ENCODE measurements at regions not wholly inside any gene's neighbourhood (a gene's known extent, or its start where the extent isn't known, plus 50 kb on each side); places are given as distances from the start of the nearest gene placed in this dataset.

- H3K36me3 ChIP-seq (ENCODE audit: control insufficient read depth in 1 of 2, insufficient read depth in 2 of 2, low read length in 2 of 2): no peaks in the 10 kb centered on the region
- no peaks in the 10 kb centered on the region for H3K4me1 ChIP-seq (ENCODE audit: control insufficient read depth in 1 of 2, insufficient read depth in 2 of 2, low read length in 2 of 2)
- H3K4me3 ChIP-seq (ENCODE audit: low read depth in 1 of 2, low read length in 2 of 2): no peak overlapping the region
- no peaks in the 10 kb centered on the region for H3K27me3 ChIP-seq (ENCODE audit: low read depth, low read length)
- H3K27ac ChIP-seq (ENCODE audit: low read length): no peak overlapping the region
- H3K9me3 ChIP-seq (ENCODE audit: control insufficient read depth in 1 of 2, low read length in 2 of 2): peaks cover 0 to 3% of the 10 kb centered on the region in 2 donors
Measured at GRCh38 chr2:223399357-223399957, 202.7 kb downstream of the SCG2 start.

DNA sequence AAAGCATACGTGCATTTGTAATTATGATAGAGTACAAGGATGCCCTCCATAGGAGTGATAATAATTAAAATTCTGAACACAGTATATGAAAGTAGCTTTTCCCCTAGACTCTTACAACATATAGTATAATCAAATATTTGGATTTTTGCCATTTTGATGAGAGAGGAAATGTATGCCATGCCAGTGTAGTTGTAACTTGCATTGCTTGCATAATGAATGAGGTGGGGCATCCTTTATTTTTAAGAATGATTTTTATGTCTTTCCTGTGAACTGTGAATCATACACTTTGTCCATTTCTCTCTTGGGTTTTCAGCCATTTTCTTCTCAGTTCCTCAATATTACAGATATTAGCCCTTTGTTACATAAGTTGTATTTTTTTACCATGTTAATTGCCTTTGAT, 197.5 kb downstream of the SCG2 start:
- no peaks in the 10 kb centered on the region for H3K27me3 ChIP-seq (ENCODE audit: low read depth, low read length)
- no peak overlapping the region for H3K27ac ChIP-seq (ENCODE audit: low read length)
- no peaks in the 10 kb centered on the region for H3K9me3 ChIP-seq (ENCODE audit: control insufficient read depth in 1 of 2, low read length in 2 of 2)
- H3K4me3 ChIP-seq (ENCODE audit: low read depth in 1 of 2, low read length in 2 of 2): no peak overlapping the region
- H3K36me3 ChIP-seq (ENCODE audit: control insufficient read depth in 1 of 2, insufficient read depth in 2 of 2, low read length in 2 of 2): no peaks in the 10 kb centered on the region
- H3K4me1 ChIP-seq (ENCODE audit: control insufficient read depth in 1 of 2, insufficient read depth in 2 of 2, low read length in 2 of 2): no peaks in the 10 kb centered on the region

GRCh38 chr2:223414646-223415045, 187.5 kb downstream of the SCG2 start:
- Histone ChIP-seq H3K4me3 (ENCODE audit: low read depth in 1 of 2, low read length in 2 of 2) (no peak overlapping the region), H3K9me3 (ENCODE audit: control insufficient read depth in 1 of 2, low read length in 2 of 2) (no peaks in the 10 kb centered on the region), H3K36me3 (ENCODE audit: control insufficient read depth in 1 of 2, insufficient read depth in 2 of 2, low read length in 2 of 2) (no peaks in the 10 kb centered on the region), H3K27ac (ENCODE audit: low read length) (no peak overlapping the region), H3K27me3 (ENCODE audit: low read depth, low read length) (no peaks in the 10 kb centered on the region), H3K4me1 (ENCODE audit: control insufficient read depth in 1 of 2, insufficient read depth in 2 of 2, low read length in 2 of 2) (peaks cover 0 to 7% of the 10 kb centered on the region in 2 donors)

GRCh38 chr2:223415071-223415470, 187.1 kb downstream of the SCG2 start:
- no peaks in the 10 kb centered on the region for H3K36me3 ChIP-seq (ENCODE audit: control insufficient read depth in 1 of 2, insufficient read depth in 2 of 2, low read length in 2 of 2)
- no peak overlapping the region for H3K27ac ChIP-seq (ENCODE audit: low read length)
- H3K4me1 ChIP-seq (ENCODE audit: control insufficient read depth in 1 of 2, insufficient read depth in 2 of 2, low read length in 2 of 2): peaks cover 0 to 9% of the 10 kb centered on the region in 2 donors
- no peaks in the 10 kb centered on the region for H3K9me3 ChIP-seq (ENCODE audit: control insufficient read depth in 1 of 2, low read length in 2 of 2)
- H3K27me3 ChIP-seq (ENCODE audit: low read depth, low read length): no peaks in the 10 kb centered on the region
- no peak overlapping the region for H3K4me3 ChIP-seq (ENCODE audit: low read depth in 1 of 2, low read length in 2 of 2)

DNA sequence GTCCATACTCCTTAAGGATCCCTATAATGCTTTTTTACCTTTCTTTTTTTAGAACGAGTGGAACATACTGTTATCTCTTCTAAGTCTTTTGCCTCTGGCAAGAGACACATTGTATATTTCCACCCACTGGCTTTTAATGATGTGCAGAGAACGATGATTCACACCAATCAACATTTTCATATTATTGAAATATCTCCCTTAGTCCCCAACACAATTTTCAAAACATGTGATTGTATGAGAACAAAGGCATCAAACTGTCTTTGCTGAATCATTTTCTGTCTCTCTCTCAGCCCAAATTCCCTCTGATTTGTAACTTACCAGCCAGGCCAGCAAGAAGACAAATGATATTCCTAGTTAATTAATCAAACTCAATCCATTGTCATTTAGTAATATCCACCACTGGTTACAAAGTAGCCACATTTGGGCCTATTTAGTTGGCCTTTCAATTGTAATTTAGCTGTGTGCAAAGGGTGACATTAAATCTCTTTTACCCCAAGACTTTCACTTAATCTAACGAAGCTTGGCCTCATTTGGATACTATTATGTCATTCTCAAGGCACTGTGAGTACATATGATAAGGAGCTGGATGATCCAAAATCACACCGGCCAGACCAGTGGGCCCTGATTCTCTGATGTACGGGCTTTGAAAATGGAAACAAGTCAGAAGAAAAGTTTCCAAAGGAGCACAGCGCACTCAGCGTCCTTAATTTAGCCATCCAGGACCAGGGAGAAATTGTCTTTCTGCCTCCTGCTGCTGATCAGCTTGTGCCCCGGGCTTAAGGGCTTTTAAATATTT, 185.1 kb downstream of the SCG2 start:
- H3K27me3 ChIP-seq (ENCODE audit: low read depth, low read length): no peaks in the 10 kb centered on the region
- H3K36me3 ChIP-seq (ENCODE audit: control insufficient read depth in 1 of 2, insufficient read depth in 2 of 2, low read length in 2 of 2): no peaks in the 10 kb centered on the region
- H3K4me3 ChIP-seq (ENCODE audit: low read depth in 1 of 2, low read length in 2 of 2): no peak overlapping the region
- H3K27ac ChIP-seq (ENCODE audit: low read length): no peak overlapping the region
- H3K4me1 ChIP-seq (ENCODE audit: control insufficient read depth in 1 of 2, insufficient read depth in 2 of 2, low read length in 2 of 2): peaks cover 0 to 9% of the 10 kb centered on the region in 2 donors
- H3K9me3 ChIP-seq (ENCODE audit: control insufficient read depth in 1 of 2, low read length in 2 of 2): no peaks in the 10 kb centered on the region

DNA sequence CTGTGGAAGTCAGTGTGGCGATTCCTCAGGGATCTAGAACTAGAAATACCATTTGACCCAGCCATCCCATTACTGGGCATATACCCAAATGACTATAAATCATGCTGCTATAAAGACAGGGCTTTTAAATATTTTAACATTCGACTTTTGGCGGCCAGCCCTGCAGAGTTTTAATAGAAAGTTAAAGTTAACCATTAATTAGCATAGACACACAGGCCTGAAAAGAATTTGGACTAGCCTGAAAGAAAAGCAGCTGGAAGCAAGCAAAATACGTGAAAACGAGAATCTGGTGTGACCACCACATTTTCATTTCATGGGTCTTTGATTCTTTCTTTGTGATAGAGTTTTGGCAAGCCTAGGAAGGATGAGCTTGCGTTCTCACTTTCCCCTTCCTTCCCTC, 184.0 kb downstream of the SCG2 start:
- Histone ChIP-seq H3K27me3 (ENCODE audit: low read depth, low read length) (no peaks in the 10 kb centered on the region), H3K36me3 (ENCODE audit: control insufficient read depth in 1 of 2, insufficient read depth in 2 of 2, low read length in 2 of 2) (no peaks in the 10 kb centered on the region), H3K27ac (ENCODE audit: low read length) (no peak overlapping the region), H3K9me3 (ENCODE audit: control insufficient read depth in 1 of 2, low read length in 2 of 2) (no peaks in the 10 kb centered on the region), H3K4me3 (ENCODE audit: low read depth in 1 of 2, low read length in 2 of 2) (no peak overlapping the region), H3K4me1 (ENCODE audit: control insufficient read depth in 1 of 2, insufficient read depth in 2 of 2, low read length in 2 of 2) (peaks cover 0 to 9% of the 10 kb centered on the region in 2 donors)

DNA sequence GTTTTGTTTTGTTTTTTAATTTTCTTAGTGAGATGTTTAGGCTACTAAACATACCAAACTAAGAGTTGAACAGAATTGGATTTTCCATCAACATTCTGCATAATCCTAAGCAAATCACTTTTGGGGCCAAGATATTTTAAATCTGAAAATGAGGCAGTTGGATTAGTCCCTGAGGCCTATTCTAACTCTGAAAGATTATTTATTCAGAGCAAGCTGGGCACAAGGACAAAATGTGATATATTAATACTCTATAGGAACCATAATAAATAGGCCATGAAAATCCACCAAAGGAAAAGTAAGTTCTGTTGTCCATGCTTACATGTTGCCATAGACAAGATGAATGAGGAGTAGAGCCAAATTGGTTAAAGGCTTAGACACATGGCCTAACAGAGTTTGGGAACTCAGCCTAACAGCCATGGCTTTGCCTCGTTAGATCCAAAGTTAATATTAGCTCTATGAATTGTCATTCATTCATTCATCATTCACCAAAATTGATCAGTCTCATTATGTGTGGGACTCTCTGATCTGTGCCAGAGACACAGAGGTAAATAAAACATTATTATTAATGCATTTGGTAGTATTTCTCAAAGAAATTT, 183.5 kb downstream of the SCG2 start:
- no peaks in the 10 kb centered on the region for H3K9me3 ChIP-seq (ENCODE audit: control insufficient read depth in 1 of 2, low read length in 2 of 2)
- peaks cover 0 to 9% of the 10 kb centered on the region in 2 donors for H3K4me1 ChIP-seq (ENCODE audit: control insufficient read depth in 1 of 2, insufficient read depth in 2 of 2, low read length in 2 of 2)
- H3K27me3 ChIP-seq (ENCODE audit: low read depth, low read length): no peaks in the 10 kb centered on the region
- H3K36me3 ChIP-seq (ENCODE audit: control insufficient read depth in 1 of 2, insufficient read depth in 2 of 2, low read length in 2 of 2): no peaks in the 10 kb centered on the region
- no peak overlapping the region for H3K4me3 ChIP-seq (ENCODE audit: low read depth in 1 of 2, low read length in 2 of 2)
- H3K27ac ChIP-seq (ENCODE audit: low read length): no peak overlapping the region

DNA sequence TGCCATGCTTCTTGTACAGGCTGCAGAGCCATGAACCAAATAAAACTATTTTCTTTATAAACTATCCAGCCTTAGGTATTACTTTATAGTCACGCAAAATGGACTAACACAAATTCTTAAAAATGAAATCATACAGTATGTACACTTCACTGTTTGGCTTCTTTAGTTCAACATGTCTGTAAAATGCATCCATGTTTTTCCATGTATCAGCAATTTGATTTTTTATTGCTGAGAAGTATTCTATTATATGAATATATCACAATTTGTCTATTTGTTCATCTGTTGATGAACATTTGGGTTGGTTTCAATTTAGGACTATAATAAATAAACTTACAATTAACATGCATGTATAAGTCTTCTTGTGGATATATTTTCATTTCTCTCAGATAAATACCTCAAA, 182.1 kb downstream of the SCG2 start:
- Histone ChIP-seq H3K27ac (ENCODE audit: low read length) (no peak overlapping the region), H3K27me3 (ENCODE audit: low read depth, low read length) (no peaks in the 10 kb centered on the region), H3K9me3 (ENCODE audit: control insufficient read depth in 1 of 2, low read length in 2 of 2) (no peaks in the 10 kb centered on the region), H3K4me3 (ENCODE audit: low read depth in 1 of 2, low read length in 2 of 2) (no peak overlapping the region), H3K36me3 (ENCODE audit: control insufficient read depth in 1 of 2, insufficient read depth in 2 of 2, low read length in 2 of 2) (no peaks in the 10 kb centered on the region), H3K4me1 (ENCODE audit: control insufficient read depth in 1 of 2, insufficient read depth in 2 of 2, low read length in 2 of 2) (peaks cover 0 to 9% of the 10 kb centered on the region in 2 donors)

DNA sequence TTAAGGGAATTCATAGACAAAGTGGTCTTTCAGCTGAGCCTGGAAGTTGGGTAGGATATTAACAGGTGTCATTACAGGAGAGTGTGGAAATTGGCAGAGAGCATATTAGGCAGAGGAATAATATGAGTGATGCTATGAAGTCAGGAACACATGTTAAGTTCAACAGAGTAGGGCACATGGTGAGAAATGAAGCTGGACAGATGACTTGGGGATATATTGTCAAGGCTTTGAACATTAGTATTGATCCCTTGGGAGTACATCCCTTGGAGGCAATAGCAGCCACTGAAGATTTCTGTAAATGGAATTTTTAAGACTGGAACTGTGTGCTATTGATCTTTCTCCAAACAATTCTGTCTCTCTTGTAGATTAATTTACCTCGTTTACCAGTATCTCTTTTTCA, 170.7 kb downstream of the SCG2 start:
- no peaks in the 10 kb centered on the region for H3K9me3 ChIP-seq (ENCODE audit: control insufficient read depth in 1 of 2, low read length in 2 of 2)
- no peaks in the 10 kb centered on the region for H3K36me3 ChIP-seq (ENCODE audit: control insufficient read depth in 1 of 2, insufficient read depth in 2 of 2, low read length in 2 of 2)
- no peaks in the 10 kb centered on the region for H3K27me3 ChIP-seq (ENCODE audit: low read depth, low read length)
- no peak overlapping the region for H3K27ac ChIP-seq (ENCODE audit: low read length)
- H3K4me3 ChIP-seq (ENCODE audit: low read depth in 1 of 2, low read length in 2 of 2): no peak overlapping the region
- no peaks in the 10 kb centered on the region for H3K4me1 ChIP-seq (ENCODE audit: control insufficient read depth in 1 of 2, insufficient read depth in 2 of 2, low read length in 2 of 2)

DNA sequence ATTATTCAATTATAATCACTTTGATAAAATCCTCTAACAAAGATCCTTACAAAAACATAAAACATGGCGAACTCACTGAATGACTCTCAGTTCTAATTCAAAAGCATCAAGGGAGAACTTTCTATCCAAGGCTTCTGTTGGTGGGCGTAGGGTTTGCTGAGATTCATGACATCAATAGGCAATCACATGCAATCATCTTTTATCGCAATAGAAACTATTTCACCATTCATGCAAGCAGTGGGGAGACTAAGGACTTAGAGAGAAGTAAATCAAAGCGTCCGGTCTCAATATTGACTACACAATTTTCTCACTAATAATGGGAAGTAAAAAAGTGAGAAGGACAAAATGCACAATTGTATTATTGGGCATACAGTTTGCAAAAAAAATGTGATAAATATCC, 168.7 kb downstream of the SCG2 start:
- Histone ChIP-seq H3K27me3 (ENCODE audit: low read depth, low read length) (no peaks in the 10 kb centered on the region), H3K4me3 (ENCODE audit: low read depth in 1 of 2, low read length in 2 of 2) (no peak overlapping the region), H3K9me3 (ENCODE audit: control insufficient read depth in 1 of 2, low read length in 2 of 2) (no peaks in the 10 kb centered on the region), H3K27ac (ENCODE audit: low read length) (no peak overlapping the region), H3K4me1 (ENCODE audit: control insufficient read depth in 1 of 2, insufficient read depth in 2 of 2, low read length in 2 of 2) (no peaks in the 10 kb centered on the region), H3K36me3 (ENCODE audit: control insufficient read depth in 1 of 2, insufficient read depth in 2 of 2, low read length in 2 of 2) (no peaks in the 10 kb centered on the region)

DNA sequence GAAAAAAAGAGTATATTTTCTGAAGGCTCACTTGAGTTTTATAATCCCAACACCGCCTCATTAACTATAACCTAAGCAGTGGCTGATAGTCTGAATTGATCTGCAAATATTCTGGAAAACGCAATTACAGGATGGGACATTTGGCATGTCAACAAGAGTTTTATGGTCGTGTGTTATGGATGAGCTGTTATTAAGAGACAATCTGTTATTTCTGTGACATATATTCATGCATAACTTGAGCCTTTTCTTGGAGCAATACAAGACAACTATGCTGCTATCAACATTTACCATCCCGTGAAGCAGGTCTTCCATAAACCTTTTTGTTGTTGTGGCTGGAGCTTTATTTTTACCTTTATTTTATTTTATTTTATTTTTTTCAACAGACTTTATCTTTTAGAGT, 164.4 kb downstream of the SCG2 start:
- H3K4me1 ChIP-seq (ENCODE audit: control insufficient read depth in 1 of 2, insufficient read depth in 2 of 2, low read length in 2 of 2): no peaks in the 10 kb centered on the region
- no peaks in the 10 kb centered on the region for H3K9me3 ChIP-seq (ENCODE audit: control insufficient read depth in 1 of 2, low read length in 2 of 2)
- H3K27ac ChIP-seq (ENCODE audit: low read length): no peak overlapping the region
- no peak overlapping the region for H3K4me3 ChIP-seq (ENCODE audit: low read depth in 1 of 2, low read length in 2 of 2)
- no peaks in the 10 kb centered on the region for H3K36me3 ChIP-seq (ENCODE audit: control insufficient read depth in 1 of 2, insufficient read depth in 2 of 2, low read length in 2 of 2)
- no peaks in the 10 kb centered on the region for H3K27me3 ChIP-seq (ENCODE audit: low read depth, low read length)
